T-cell (primary cell): ENCODE measurements at regions not wholly inside any gene's neighbourhood (a gene's known extent, or its start where the extent isn't known, plus 50 kb on each side); places are given as distances from the start of the nearest gene placed in this dataset.

ENCODE experiments used
- ATAC-seq, 4 experiments: fragments of 200-7000 bp in 3 of 4; fragments of 150-1000 bp in 1 of 4; cut with Tn5 transposase; replicated peaks in 1 of 4; 1 replicate in 3 of 4; 2 replicates in 1 of 4; pipeline ENCODE4 v1.10.0; 2021; ENCODE audit warnings: moderate library complexity in 3 of 4, mild to moderate bottlenecking in 2 of 4, moderate number of reproducible peaks in 1 of 4
- CTCF ChIA-PET, 2 donors: fragments of 300-600 bp; sonication (Branson Sonifier 250); formaldehyde crosslinking; loops; one replicate each; lab custom pipeline; 2022; ENCODE audit warnings: antibody characterized with exemption in 2 of 2; lab: Charles Lee
- POLR2A ChIA-PET, 2 donors: fragments of 300-600 bp; sonication (Branson Sonifier 250); formaldehyde crosslinking; loops; one replicate each; lab custom pipeline; 2022; ENCODE audit warnings: antibody characterized with exemption in 2 of 2; lab: Charles Lee
- DNase-seq, 35 experiments: peaks; one replicate each; pipeline versions ENCODE4 v3.0.0 to v3.0.0-alpha.2; 2013 to 2023
- H3K27ac ChIP-seq: one replicate; pipeline ENCODE4 v1.5.1; 2013; ENCODE audit warnings: low read length
- H3K27me3 ChIP-seq, 2 experiments: replicated peaks in 1 of 2; 1 replicate in 1 of 2; 2 replicates in 1 of 2; pipeline versions ENCODE4 v1.6.1 to v1.7.0; 2013; ENCODE audit warnings: low read length in 1 of 2, mixed read lengths in 1 of 2; ENCODE audit not compliant: control insufficient read depth in 2 of 2, insufficient read depth in 2 of 2; ENCODE audit errors: extremely low read depth in 1 of 2
- H3K36me3 ChIP-seq, 2 donors: 1 replicate in 1 of 2; 2 replicates in 1 of 2; pipeline versions ENCODE4 v1.6.1 to v1.7.0; 2013; ENCODE audit warnings: low read length in 1 of 2; ENCODE audit not compliant: control insufficient read depth in 2 of 2, insufficient read depth in 1 of 2; ENCODE audit errors: extremely low read depth in 1 of 2
- H3K4me1 ChIP-seq, 2 experiments: 1 replicate in 1 of 2; 2 replicates in 1 of 2; pipeline versions ENCODE4 v1.6.1 to v1.7.0; 2013; ENCODE audit warnings: low read length in 2 of 2, mixed read lengths in 1 of 2; ENCODE audit not compliant: insufficient read depth in 2 of 2, control insufficient read depth in 1 of 2; ENCODE audit errors: extremely low read depth in 1 of 2
- H3K4me3 ChIP-seq, 2 donors: 1 replicate in 1 of 2; 2 replicates in 1 of 2; pipeline versions ENCODE4 v1.5.1 to v1.7.0; 2013; ENCODE audit warnings: mild to moderate bottlenecking in 2 of 2, low read length in 1 of 2, moderate library complexity in 1 of 2; ENCODE audit not compliant: control insufficient read depth in 1 of 2; ENCODE audit errors: extremely low read depth in 1 of 2
- H3K9me3 ChIP-seq: 2 replicates; pipeline ENCODE4 v1.7.0; 2013
- H3K27ac Mint-ChIP-seq, 2 donors: one replicate each; pipeline ENCODE4 v1.8.0; 2020 to 2021; ENCODE audit warnings: mild to moderate bottlenecking in 2 of 2, mixed read lengths in 2 of 2
- H3K27me3 Mint-ChIP-seq, 2 donors: one replicate each; pipeline ENCODE4 v1.8.0; 2021 to 2022; ENCODE audit warnings: mixed read lengths in 2 of 2
- H3K36me3 Mint-ChIP-seq: one replicate; pipeline ENCODE4 v1.8.0; 2021; ENCODE audit warnings: mixed read lengths
- H3K4me1 Mint-ChIP-seq, 3 donors: one replicate each; pipeline ENCODE4 v1.8.0; 2020 to 2022; ENCODE audit warnings: mixed read lengths in 3 of 3, mild to moderate bottlenecking in 1 of 3
- H3K4me3 Mint-ChIP-seq, 3 donors: one replicate each; pipeline ENCODE4 v1.8.0; 2020 to 2022; ENCODE audit warnings: mild to moderate bottlenecking in 3 of 3, mixed read lengths in 3 of 3, moderate library complexity in 3 of 3
- H3K9me3 Mint-ChIP-seq, 3 donors: one replicate each; pipeline ENCODE4 v1.8.0; 2020 to 2022; ENCODE audit warnings: mixed read lengths in 3 of 3
- WGBS: methylation state at CpG from one replicate; pipeline ENCODE4 v1.1.5; 2013; ENCODE audit warnings: missing lambda C conversion rate; ENCODE audit not compliant: insufficient coverage; 5-methylcytosine and 5-hydroxymethylcytosine counted together

- Mint-ChIP-seq H3K27me3 (no peaks in the 10 kb centered on the region), H3K4me3 (no peak overlapping the region), H3K9me3 (no peaks in the 10 kb centered on the region), H3K36me3 (no peaks in the 10 kb centered on the region), H3K27ac (no peak overlapping the region), H3K4me1 (peaks cover 0 to 7% (median 6%) of the 10 kb centered on the region in 3 donors)
- ChIA-PET CTCF (no interaction called here), POLR2A (no interaction called here)
- Histone ChIP-seq H3K27me3 (peaks cover 0 to 17% of the 10 kb centered on the region in 2 experiments), H3K9me3 (no peaks in the 10 kb centered on the region), H3K36me3 (no peaks in the 10 kb centered on the region), H3K4me1 (peaks cover 0 to 4% of the 10 kb centered on the region in 2 experiments), H3K27ac (no peak overlapping the region), H3K4me3 (no peak overlapping the region)
- no peak for ATAC-seq
- 100% methylated on average over 2 of the region's 7 CpGs for WGBS
- no peak for DNase-seq
These were observed 175.9 kb downstream of the ERCC6L2 start for GRCh38 chr9:96051423-96051822.

DNA sequence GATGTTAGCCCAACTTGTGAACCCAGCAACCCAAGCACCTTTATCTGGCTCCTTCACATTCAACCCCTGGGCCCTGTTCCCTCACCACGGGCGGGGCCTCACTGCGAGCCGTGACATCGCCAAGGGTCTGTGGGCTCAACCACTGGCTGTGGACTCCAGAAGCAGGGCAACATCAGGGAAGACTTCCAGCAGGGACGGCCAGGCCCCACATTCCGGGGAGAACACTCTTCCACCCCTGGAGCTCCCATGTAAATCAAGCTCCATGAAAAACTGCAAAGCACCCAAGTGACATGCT lies 175.3 kb downstream of the ERCC6L2 start:
- WGBS: 97% methylated on average over 6 of the region's 7 CpGs
- Mint-ChIP-seq H3K4me1 (peaks cover 0 to 7% (median 6%) of the 10 kb centered on the region in 3 donors), H3K27ac (no peak overlapping the region), H3K4me3 (no peak overlapping the region), H3K36me3 (no peaks in the 10 kb centered on the region), H3K9me3 (no peaks in the 10 kb centered on the region), H3K27me3 (peaks cover 0 to 4% of the 10 kb centered on the region in 2 donors)
- ATAC-seq (no peak), DNase-seq (no peak)
- no peak overlapping the region for H3K4me3 ChIP-seq
- peaks cover 0 to 21% of the 10 kb centered on the region in 2 experiments for H3K27me3 ChIP-seq
- no peaks in the 10 kb centered on the region for H3K36me3 ChIP-seq
- CTCF ChIA-PET: no interaction called here
- H3K27ac ChIP-seq: no peak overlapping the region
- POLR2A ChIA-PET: no interaction called here
- H3K4me1 ChIP-seq: peaks cover 0 to 4% of the 10 kb centered on the region in 2 experiments
- H3K9me3 ChIP-seq: no peaks in the 10 kb centered on the region

- ATAC-seq (no peak), DNase-seq (no peak)
- peaks cover 0 to 4% of the 10 kb centered on the region in 2 donors for H3K27me3 Mint-ChIP-seq
- no peaks in the 10 kb centered on the region for H3K9me3 Mint-ChIP-seq
- Histone ChIP-seq H3K36me3 (no peaks in the 10 kb centered on the region), H3K9me3 (no peaks in the 10 kb centered on the region), H3K4me1 (peaks cover 0 to 4% of the 10 kb centered on the region in 2 experiments), H3K4me3 (no peak overlapping the region), H3K27ac (no peak overlapping the region), H3K27me3 (peaks cover 0 to 21% of the 10 kb centered on the region in 2 experiments)
- H3K4me1 Mint-ChIP-seq: peaks cover 0 to 7% (median 6%) of the 10 kb centered on the region in 3 donors
- POLR2A ChIA-PET: no interaction called here
- H3K4me3 Mint-ChIP-seq: no peak overlapping the region
- CTCF ChIA-PET: no interaction called here
- no peaks in the 10 kb centered on the region for H3K36me3 Mint-ChIP-seq
- WGBS: 88% methylated on average over 24 of the region's 30 CpGs
- H3K27ac Mint-ChIP-seq: no peak overlapping the region
These were observed 174.8 kb downstream of the ERCC6L2 start for GRCh38 chr9:96050048-96050860.

- Histone ChIP-seq H3K27ac (no peak overlapping the region), H3K9me3 (no peaks in the 10 kb centered on the region), H3K27me3 (peaks cover 0 to 21% of the 10 kb centered on the region in 2 experiments), H3K36me3 (no peaks in the 10 kb centered on the region), H3K4me3 (no peak overlapping the region), H3K4me1 (peaks cover 0 to 4% of the 10 kb centered on the region in 2 experiments)
- Mint-ChIP-seq H3K4me3 (no peak overlapping the region), H3K4me1 (peaks cover 0 to 7% (median 6%) of the 10 kb centered on the region in 3 donors), H3K27me3 (peaks cover 0 to 4% of the 10 kb centered on the region in 2 donors), H3K27ac (no peak overlapping the region), H3K36me3 (no peaks in the 10 kb centered on the region), H3K9me3 (no peaks in the 10 kb centered on the region)
- DNase-seq: no peak
- ChIA-PET POLR2A (interaction anchor here (0.6 to 0.7 kb wide), 2 partner anchors 112 to 554 kb away, joined by 3 to 5 read pairs; no protein-coding TSS in a partner anchor), CTCF (interaction anchor here in 1 of 2 donors (0.6 to 0.8 kb wide), 2 partner anchors 11 to 21 kb away, joined by 3 to 7 read pairs; no protein-coding TSS in a partner anchor)
- 92% methylated on average over 27 of the region's 39 CpGs for WGBS
- ATAC-seq: no peak
These were observed 173.7 kb downstream of the ERCC6L2 start for GRCh38 chr9:96048956-96049831.

DNA sequence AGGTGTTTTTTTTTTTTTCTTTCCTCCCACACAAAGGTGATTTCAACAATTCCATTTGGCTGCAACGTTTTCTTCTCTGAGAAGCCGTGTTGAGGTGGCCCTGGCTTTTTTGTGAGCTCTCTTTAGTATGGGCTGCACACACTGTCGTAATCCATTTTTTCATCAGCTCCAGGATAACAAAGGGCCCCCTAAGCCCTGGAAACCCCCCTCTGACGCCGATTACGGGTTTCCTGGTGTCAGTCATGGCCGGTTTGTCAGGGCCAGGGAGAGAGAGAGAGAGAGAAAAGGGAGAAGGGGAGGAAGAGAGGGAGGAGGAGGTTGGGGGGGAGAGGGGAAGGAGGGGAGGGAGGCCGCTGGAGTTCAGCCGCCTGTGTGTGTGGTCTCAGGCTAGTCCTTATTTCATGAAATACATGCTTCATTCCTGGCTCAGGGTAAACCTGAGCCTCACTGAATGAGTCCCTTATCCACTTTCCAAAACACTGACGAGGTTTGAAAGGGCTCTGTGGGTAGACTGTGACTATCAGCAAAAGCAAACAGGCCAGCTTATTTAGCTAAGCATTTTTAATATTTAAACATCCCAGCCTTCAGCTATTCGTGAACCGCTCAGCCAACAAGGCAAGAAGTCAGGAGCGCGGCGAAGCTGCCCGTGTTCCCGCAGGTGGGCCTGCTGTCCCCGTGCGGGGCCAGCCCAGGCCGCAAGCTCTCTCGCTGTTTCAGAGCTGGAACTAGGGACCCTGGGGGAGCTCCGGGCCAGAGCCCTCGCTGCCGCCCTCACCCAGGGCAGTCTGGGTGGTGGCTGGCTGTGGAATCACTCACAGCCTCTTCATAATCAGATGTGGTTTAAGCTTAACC lies 172.8 kb downstream of the ERCC6L2 start:
- Mint-ChIP-seq H3K36me3 (no peaks in the 10 kb centered on the region), H3K9me3 (no peaks in the 10 kb centered on the region), H3K4me1 (peaks cover 0 to 7% (median 6%) of the 10 kb centered on the region in 3 donors), H3K27me3 (peaks cover 0 to 4% of the 10 kb centered on the region in 2 donors), H3K4me3 (peak overlapping the region in 1 of 3 donors; percentile 30), H3K27ac (no peak overlapping the region)
- Histone ChIP-seq H3K36me3 (no peaks in the 10 kb centered on the region), H3K4me1 (peaks cover 0 to 4% of the 10 kb centered on the region in 2 experiments), H3K9me3 (no peaks in the 10 kb centered on the region), H3K4me3 (no peak overlapping the region), H3K27ac (no peak overlapping the region), H3K27me3 (peaks cover 0 to 21% of the 10 kb centered on the region in 2 experiments)
- ChIA-PET POLR2A (interaction anchor here (0.6 to 0.7 kb wide), 3 partner anchors 113 to 617 kb away, joined by 3 to 5 read pairs (median 4); no protein-coding TSS in a partner anchor), CTCF (interaction anchor here (0.6 to 0.8 kb wide), 4 partner anchors 12 to 1624 kb away, joined by 3 to 7 read pairs (median 4); no protein-coding TSS in a partner anchor)
- WGBS: 89% methylated on average over 12 of the region's 24 CpGs
- ATAC-seq (peak in 1 of 4 experiments; percentile 76), DNase-seq (peak in 2 of 35 experiments; percentile 11 to 24)
